Right atrium auricular region (tissue), 2 donors: ENCODE measurements at regions not wholly inside any gene's neighbourhood (a gene's known extent, or its start where the extent isn't known, plus 50 kb on each side); places are given as distances from the start of the nearest gene placed in this dataset.

ENCODE experiments used
- DNase-seq: peaks from one replicate; pipeline ENCODE4 v3.0.0-alpha.2; 2019; ENCODE audit warnings: low spot score
- H3K27ac ChIP-seq, 2 donors: fragments of 200-600 bp; sonication (generic); 1 replicate in 1 of 2; 2 replicates in 1 of 2; pipeline ENCODE4 v1.5.1; 2016 to 2019
- H3K27me3 ChIP-seq, 2 donors: fragments of 200-600 bp; sonication (generic); one replicate each; pipeline versions ENCODE4 v1.5.1 to v1.6.0; 2017 to 2019
- H3K36me3 ChIP-seq: fragments of 200-600 bp; sonication (generic); one replicate; pipeline ENCODE4 v1.5.1; 2016
- H3K4me1 ChIP-seq, 2 donors: fragments of 200-600 bp; sonication (generic); one replicate each; pipeline versions ENCODE4 v1.5.1 to v1.6.0; 2017 to 2019
- H3K4me3 ChIP-seq, 2 donors: fragments of 200-600 bp; sonication (generic); 1 replicate in 1 of 2; 2 replicates in 1 of 2; pipeline ENCODE4 v1.5.1; 2017 to 2019; ENCODE audit warnings: mild to moderate bottlenecking in 1 of 2, moderate library complexity in 1 of 2
- H3K9me3 ChIP-seq, 2 donors: fragments of 200-600 bp; sonication (generic); one replicate each; pipeline ENCODE4 v1.5.1; 2019
- CTCF ChIP-seq, 2 donors: fragments of 200-600 bp; sonication (generic); IDR thresholded peaks; one replicate each; pipeline ENCODE4 v1.5.1; 2019; ENCODE audit warnings: antibody characterized with exemption in 2 of 2

GRCh38 chr2:788227-789032, 111.2 kb upstream of the TMEM18 start:
- DNase-seq, result peak; percentile 44
- H3K36me3 ChIP-seq, result no peaks in the 10 kb centered on the region
- no peaks in the 10 kb centered on the region for H3K9me3 ChIP-seq
- TF ChIP-seq CTCF (IDR thresholded peaks at IDR 0.05), result no peak
- no peak overlapping the region for H3K4me3 ChIP-seq
- no peaks in the 10 kb centered on the region for H3K27me3 ChIP-seq
- H3K4me1 ChIP-seq, result no peaks in the 10 kb centered on the region
- H3K27ac ChIP-seq, result no peak overlapping the region

- TF ChIP-seq CTCF (IDR thresholded peaks at IDR 0.05), result no peak
- H3K36me3 ChIP-seq, result no peaks in the 10 kb centered on the region
- H3K27me3 ChIP-seq, result no peaks in the 10 kb centered on the region
- DNase-seq, result no peak
- H3K4me3 ChIP-seq, result no peak overlapping the region
- no peak overlapping the region for H3K27ac ChIP-seq
- no peaks in the 10 kb centered on the region for H3K9me3 ChIP-seq
- no peaks in the 10 kb centered on the region for H3K4me1 ChIP-seq
These were observed 107.5 kb upstream of the TMEM18 start for GRCh38 chr2:784753-785152.

- no peaks in the 10 kb centered on the region for H3K27me3 ChIP-seq
These were observed 103.4 kb upstream of the TMEM18 start for GRCh38 chr2:780581-780980.

GRCh38 chr2:780002-780401, 102.8 kb upstream of the TMEM18 start:
- no peak for DNase-seq

More at GRCh38 chr2:780581-780980, 103.4 kb upstream of the TMEM18 start:
- no peak for TF ChIP-seq CTCF (IDR thresholded peaks at IDR 0.05)
- Histone ChIP-seq H3K4me3 (no peak overlapping the region), H3K36me3 (no peaks in the 10 kb centered on the region), H3K4me1 (no peaks in the 10 kb centered on the region), H3K9me3 (no peaks in the 10 kb centered on the region), H3K27ac (no peak overlapping the region)
- no peak for DNase-seq

GRCh38 chr2:778731-779350, 101.6 kb upstream of the TMEM18 start:
- no peak for TF ChIP-seq CTCF (IDR thresholded peaks at IDR 0.05)
- H3K27ac ChIP-seq, result no peak overlapping the region
- no peaks in the 10 kb centered on the region for H3K9me3 ChIP-seq
- no peaks in the 10 kb centered on the region for H3K36me3 ChIP-seq
- no peaks in the 10 kb centered on the region for H3K27me3 ChIP-seq
- no peak overlapping the region for H3K4me3 ChIP-seq
- no peaks in the 10 kb centered on the region for H3K4me1 ChIP-seq
- DNase-seq, result no peak

More at GRCh38 chr2:780002-780401, 102.8 kb upstream of the TMEM18 start:
- Histone ChIP-seq H3K4me3 (no peak overlapping the region), H3K36me3 (no peaks in the 10 kb centered on the region), H3K4me1 (no peaks in the 10 kb centered on the region), H3K9me3 (no peaks in the 10 kb centered on the region), H3K27ac (no peak overlapping the region), H3K27me3 (no peaks in the 10 kb centered on the region)
- TF ChIP-seq CTCF (IDR thresholded peaks at IDR 0.05), result no peak
